ENCODE measurements at regions not wholly inside any gene's neighbourhood (a gene's known extent, or its start where the extent isn't known, plus 50 kb on each side); places are given as distances from the start of the nearest gene placed in this dataset.

DNA sequence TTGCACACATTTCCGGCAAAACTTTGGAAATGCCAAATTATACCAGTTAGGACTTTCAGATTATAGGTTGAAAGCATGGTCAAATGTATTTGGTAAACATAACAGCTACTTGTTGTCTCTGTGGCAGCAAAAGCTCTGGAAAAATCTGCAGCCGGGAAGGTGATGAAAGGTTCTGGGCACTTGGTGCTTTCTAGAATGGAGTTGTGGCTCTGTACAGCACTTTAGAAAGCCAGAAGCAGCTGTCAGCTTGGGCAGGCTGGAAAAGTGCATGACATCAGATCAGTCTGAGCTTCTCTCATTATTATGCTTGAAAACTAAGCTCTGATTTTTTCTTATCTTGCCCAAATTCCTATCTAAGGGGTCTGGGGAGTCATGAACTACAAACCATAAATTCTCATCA, 118.6 kb upstream of the MAST4 start:
- POLR2A ChIA-PET, result no interaction called here

More for the DNA sequence above, 118.6 kb upstream of the MAST4 start:
- Histone ChIP-seq H3K4me1 (ENCODE audit: control insufficient read depth in 1 of 2, insufficient read depth in 2 of 2, low read depth in 1 of 2, low read length in 1 of 2) (no peaks in the 10 kb centered on the region), H2AFZ (ENCODE audit: low read depth) (no peak overlapping the region), H3K27ac (ENCODE audit: low read depth in 2 of 2, low read length in 1 of 2) (no peak overlapping the region), H3K9me3 (no peaks in the 10 kb centered on the region), H3K4me3 (ENCODE audit: low read depth in 2 of 2, low read length in 1 of 2) (no peak overlapping the region), H4K20me1 (ENCODE audit: insufficient read depth) (no peaks in the 10 kb centered on the region), H3K36me3 (replicated peaks in 1 of 2; ENCODE audit: control insufficient read depth in 1 of 2, insufficient read depth in 2 of 2, low read length in 1 of 2) (no peaks in the 10 kb centered on the region), H3K4me2 (no peak overlapping the region), H3K79me2 (ENCODE audit: insufficient read depth) (no peaks in the 10 kb centered on the region), H3K9ac (no peak overlapping the region), H3F3A (replicated peaks; ENCODE audit: insufficient read depth) (no peaks in the 10 kb centered on the region), H3K9me2 (no peaks in the 10 kb centered on the region), H3K27me3 (ENCODE audit: insufficient read depth) (no peaks in the 10 kb centered on the region)
- CTCF ChIA-PET, result interaction anchor here (1.2 kb wide), 1 partner anchor 171 kb away, joined by 3 read pairs; no protein-coding TSS in a partner anchor
- WGBS (ENCODE audit: low lambda C conversion rate), result 58% methylated on average over 2 of the region's 2 CpGs
- TF ChIP-seq, protein P1, sequence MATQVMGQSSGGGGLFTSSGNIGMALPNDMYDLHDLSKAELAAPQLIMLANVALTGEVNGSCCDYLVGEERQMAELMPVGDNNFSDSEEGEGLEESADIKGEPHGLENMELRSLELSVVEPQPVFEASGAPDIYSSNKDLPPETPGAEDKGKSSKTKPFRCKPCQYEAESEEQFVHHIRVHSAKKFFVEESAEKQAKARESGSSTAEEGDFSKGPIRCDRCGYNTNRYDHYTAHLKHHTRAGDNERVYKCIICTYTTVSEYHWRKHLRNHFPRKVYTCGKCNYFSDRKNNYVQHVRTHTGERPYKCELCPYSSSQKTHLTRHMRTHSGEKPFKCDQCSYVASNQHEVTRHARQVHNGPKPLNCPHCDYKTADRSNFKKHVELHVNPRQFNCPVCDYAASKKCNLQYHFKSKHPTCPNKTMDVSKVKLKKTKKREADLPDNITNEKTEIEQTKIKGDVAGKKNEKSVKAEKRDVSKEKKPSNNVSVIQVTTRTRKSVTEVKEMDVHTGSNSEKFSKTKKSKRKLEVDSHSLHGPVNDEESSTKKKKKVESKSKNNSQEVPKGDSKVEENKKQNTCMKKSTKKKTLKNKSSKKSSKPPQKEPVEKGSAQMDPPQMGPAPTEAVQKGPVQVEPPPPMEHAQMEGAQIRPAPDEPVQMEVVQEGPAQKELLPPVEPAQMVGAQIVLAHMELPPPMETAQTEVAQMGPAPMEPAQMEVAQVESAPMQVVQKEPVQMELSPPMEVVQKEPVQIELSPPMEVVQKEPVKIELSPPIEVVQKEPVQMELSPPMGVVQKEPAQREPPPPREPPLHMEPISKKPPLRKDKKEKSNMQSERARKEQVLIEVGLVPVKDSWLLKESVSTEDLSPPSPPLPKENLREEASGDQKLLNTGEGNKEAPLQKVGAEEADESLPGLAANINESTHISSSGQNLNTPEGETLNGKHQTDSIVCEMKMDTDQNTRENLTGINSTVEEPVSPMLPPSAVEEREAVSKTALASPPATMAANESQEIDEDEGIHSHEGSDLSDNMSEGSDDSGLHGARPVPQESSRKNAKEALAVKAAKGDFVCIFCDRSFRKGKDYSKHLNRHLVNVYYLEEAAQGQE (IDR thresholded peaks at IDR 0.05; ENCODE audit: low read depth, low read length), result no peak
- no peak for TF ChIP-seq NRF1 (IDR thresholded peaks at IDR 0.05; ENCODE audit: low read depth, low read length)
- no peak for TF ChIP-seq SIN3A (IDR thresholded peaks at IDR 0.05; ENCODE audit: borderline replicate concordance, low read depth, low read length)
- TF ChIP-seq EZH2phosphoT487 (IDR thresholded peaks at IDR 0.05; ENCODE audit: borderline replicate concordance, low read depth), result no peak
- TF ChIP-seq, protein P2, sequence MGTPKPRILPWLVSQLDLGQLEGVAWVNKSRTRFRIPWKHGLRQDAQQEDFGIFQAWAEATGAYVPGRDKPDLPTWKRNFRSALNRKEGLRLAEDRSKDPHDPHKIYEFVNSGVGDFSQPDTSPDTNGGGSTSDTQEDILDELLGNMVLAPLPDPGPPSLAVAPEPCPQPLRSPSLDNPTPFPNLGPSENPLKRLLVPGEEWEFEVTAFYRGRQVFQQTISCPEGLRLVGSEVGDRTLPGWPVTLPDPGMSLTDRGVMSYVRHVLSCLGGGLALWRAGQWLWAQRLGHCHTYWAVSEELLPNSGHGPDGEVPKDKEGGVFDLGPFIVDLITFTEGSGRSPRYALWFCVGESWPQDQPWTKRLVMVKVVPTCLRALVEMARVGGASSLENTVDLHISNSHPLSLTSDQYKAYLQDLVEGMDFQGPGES (IDR thresholded peaks at IDR 0.05; ENCODE audit: low read depth, low read length), result no peak
- no peak for TF ChIP-seq RCOR1 (IDR thresholded peaks at IDR 0.05; ENCODE audit: low read length)
- TF ChIP-seq, protein P3, sequence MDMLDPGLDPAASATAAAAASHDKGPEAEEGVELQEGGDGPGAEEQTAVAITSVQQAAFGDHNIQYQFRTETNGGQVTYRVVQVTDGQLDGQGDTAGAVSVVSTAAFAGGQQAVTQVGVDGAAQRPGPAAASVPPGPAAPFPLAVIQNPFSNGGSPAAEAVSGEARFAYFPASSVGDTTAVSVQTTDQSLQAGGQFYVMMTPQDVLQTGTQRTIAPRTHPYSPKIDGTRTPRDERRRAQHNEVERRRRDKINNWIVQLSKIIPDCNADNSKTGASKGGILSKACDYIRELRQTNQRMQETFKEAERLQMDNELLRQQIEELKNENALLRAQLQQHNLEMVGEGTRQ (IDR thresholded peaks at IDR 0.05; ENCODE audit: borderline replicate concordance, low read depth, low read length), result no peak
- no peak for TF ChIP-seq MEF2A (IDR thresholded peaks at IDR 0.05; ENCODE audit: borderline replicate concordance, low read depth)
- TF ChIP-seq, protein P4, sequence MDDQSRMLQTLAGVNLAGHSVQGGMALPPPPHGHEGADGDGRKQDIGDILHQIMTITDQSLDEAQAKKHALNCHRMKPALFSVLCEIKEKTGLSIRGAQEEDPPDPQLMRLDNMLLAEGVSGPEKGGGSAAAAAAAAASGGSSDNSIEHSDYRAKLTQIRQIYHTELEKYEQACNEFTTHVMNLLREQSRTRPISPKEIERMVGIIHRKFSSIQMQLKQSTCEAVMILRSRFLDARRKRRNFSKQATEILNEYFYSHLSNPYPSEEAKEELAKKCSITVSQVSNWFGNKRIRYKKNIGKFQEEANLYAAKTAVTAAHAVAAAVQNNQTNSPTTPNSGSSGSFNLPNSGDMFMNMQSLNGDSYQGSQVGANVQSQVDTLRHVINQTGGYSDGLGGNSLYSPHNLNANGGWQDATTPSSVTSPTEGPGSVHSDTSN (IDR thresholded peaks at IDR 0.05), result no peak
- TF ChIP-seq EP300 (IDR thresholded peaks at IDR 0.05; ENCODE audit: borderline replicate concordance in 1 of 2, low read depth in 1 of 2, low read length in 1 of 2), result no peak
- TF ChIP-seq GABPA (IDR thresholded peaks at IDR 0.05; ENCODE audit: low read depth), result no peak
- no peak for TF ChIP-seq POLR2AphosphoS5 (IDR thresholded peaks at IDR 0.05; ENCODE audit: low read depth, low read length)
- TF ChIP-seq RXRA (IDR thresholded peaks at IDR 0.05; ENCODE audit: borderline replicate concordance, low read depth), result no peak
- DNase-seq, result no peak
